Hepatic stellate cell (primary cell): ENCODE measurements at regions not wholly inside any gene's neighbourhood (a gene's known extent, or its start where the extent isn't known, plus 50 kb on each side); places are given as distances from the start of the nearest gene placed in this dataset.
"Not testable (repeated sequence)": the region's sequence is repeated elsewhere in the genome, so short reads cannot be mapped to it uniquely, and the experiment has no call there.

ENCODE experiments used
- DNase-seq: peaks from one replicate; pipeline ENCODE4 v3.0.0; 2011; ENCODE audit warnings: low spot score

GRCh38 chr13:81244011-81244410 lies 903.1 kb upstream of the SPRY2 start:
- no peak for DNase-seq

- no peak for DNase-seq
Measured at GRCh38 chr13:81230386-81230785, 889.5 kb upstream of the SPRY2 start.

- DNase-seq: not testable (repeated sequence)
Measured at GRCh38 chr13:81226830-81227229, 885.9 kb upstream of the SPRY2 start.

GRCh38 chr13:81224209-81224833 lies 883.4 kb upstream of the SPRY2 start:
- DNase-seq: no peak

- DNase-seq: no peak
Measured at GRCh38 chr13:81223778-81224177, 882.9 kb upstream of the SPRY2 start.

DNA sequence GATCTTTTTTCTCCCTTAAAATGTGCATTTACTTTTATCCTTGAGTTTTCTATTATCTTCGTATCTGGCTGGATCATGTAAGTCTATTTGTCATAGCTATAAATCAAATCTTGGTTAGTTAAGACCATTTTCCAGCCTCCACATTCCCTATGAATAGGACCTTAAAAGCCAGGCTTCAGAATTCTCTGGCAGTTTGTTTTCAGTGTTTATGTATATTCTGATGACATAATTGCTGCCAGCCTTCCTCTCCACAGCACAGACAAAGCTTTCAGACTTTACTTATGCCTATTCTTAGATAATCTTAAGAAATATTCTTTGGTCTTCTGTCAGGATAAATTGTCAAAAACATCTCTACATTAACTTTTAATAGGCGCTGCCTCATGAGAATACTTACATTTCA lies 870.8 kb upstream of the SPRY2 start:
- no peak for DNase-seq

DNA sequence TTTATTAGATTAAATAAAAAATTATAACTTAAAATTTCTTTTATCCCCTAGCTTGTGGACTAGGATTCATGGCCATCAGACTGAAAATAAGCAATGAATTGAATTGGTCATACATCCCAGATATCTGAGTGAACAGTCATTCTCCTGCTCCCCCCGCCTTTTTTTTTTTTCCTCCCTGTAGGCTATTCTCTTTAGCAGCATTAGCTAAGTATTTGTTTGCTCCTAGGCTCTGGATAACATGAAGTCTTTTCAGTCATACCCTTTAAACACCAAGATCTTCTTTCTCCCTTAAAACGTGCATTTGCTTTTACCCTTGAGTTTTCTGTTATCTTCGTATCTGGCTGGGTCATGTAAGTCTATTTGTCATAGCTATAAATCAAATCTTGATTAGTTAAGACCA lies 866.7 kb upstream of the SPRY2 start:
- peak; percentile 4 for DNase-seq

GRCh38 chr13:81207231-81207630 lies 866.3 kb upstream of the SPRY2 start:
- no peak for DNase-seq

DNA sequence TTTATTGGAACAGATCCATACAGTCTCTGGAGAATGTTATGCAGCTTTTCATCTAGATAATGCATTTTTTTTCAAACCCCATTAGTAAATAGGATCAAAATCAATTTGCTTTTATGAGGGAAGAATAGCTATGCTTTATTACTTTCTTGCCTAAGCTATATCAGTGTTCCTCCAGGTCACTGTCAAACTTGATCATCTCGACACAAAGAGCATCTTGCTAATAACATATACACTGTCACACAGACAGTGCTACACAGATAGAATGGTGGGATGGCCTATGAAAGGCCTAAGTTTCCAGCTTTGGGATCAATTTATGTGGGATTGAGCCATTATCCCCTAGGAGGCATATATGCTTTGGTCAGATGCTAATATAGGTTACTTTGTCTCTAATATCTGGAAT lies 862.9 kb upstream of the SPRY2 start:
- no peak for DNase-seq

DNA sequence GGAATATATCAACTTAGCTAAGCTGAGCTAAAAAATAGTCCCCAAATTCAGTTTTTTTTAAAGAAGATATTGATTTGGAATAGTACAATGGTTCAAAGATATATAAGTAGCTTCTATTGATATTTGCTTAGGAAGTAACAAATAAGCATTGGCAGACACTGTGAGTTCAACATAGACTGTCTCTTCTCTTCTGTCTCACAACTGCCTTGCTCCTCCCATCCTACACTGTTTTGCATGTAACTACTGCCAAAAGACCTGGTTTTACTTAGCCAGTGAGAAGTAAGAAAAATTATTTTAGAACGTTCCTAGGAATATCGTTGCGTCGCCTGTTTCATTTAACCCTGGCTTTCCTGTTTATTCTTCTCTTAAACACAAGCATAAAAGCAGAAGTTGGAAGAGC lies 859.0 kb upstream of the SPRY2 start:
- no peak for DNase-seq

GRCh38 chr13:81197966-81198365 lies 857.0 kb upstream of the SPRY2 start:
- DNase-seq: no peak

DNA sequence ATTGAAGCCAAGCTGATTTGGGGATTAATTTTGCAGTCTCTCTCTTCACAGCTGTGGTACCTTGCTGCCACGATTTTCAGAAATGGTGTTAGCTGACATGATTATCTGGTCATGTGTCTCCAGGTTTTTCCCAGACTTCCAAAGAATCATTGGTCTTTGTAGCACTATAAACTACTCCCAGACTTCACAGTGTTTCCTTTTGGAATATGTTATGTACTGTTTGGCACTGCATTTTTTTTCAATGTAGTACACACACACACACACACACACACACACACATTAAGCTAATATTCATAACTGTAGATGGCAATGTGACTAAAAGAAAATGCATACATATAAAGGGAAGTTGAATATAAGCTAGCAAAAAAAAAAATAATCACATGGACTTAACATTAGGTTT lies 856.6 kb upstream of the SPRY2 start:
- no peak for DNase-seq

DNA sequence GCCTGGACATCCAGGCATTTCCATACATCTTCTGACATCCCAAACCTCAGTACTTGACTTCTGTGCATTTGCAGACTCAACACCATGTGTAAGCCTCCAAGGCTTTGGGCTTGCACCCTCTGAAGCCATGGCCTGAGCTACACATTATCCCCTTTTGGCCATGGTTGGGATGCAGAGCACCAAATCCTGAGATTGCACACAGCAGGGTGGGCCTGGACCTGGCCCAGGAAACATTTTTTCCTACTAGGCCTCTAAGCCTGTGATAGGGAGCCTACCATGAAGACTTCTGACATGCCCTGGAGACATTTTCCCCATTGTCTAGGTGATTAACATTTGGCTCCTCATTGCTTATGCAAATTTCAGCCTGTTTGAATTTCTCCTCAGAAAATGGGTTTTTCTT lies 853.4 kb upstream of the SPRY2 start:
- no peak for DNase-seq

DNA sequence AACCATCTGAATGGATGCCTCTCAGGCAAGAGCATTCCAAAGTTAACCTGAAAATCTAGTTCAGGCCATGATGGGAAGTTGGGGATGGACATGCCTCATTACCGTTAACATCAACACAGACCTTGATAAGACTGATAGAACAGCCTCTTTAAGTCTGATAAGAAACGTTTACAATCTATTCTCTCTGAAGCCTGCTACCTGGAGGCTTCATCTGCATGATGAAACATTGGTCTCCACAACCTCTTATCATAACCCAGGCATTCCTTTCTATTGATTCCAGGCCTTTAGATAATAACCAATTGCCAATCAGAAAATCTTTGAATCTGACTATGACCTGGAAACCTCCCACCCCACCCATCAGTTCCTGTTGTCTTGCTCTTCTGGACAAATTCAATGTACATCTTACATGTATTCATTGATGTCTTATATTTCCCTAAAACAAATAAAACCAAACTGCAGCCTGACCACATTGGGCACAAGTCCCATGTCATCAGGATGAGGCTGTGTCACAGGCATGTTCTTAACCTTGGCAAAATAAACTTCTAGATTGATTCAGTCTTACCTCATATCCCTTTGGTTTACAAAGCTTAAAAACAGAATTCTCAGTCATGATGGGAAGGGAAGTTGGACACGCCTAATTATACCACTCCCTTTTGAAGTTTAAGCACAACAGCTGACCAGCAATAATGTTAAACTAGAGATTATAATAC lies 843.8 kb upstream of the SPRY2 start:
- no peak for DNase-seq

DNA sequence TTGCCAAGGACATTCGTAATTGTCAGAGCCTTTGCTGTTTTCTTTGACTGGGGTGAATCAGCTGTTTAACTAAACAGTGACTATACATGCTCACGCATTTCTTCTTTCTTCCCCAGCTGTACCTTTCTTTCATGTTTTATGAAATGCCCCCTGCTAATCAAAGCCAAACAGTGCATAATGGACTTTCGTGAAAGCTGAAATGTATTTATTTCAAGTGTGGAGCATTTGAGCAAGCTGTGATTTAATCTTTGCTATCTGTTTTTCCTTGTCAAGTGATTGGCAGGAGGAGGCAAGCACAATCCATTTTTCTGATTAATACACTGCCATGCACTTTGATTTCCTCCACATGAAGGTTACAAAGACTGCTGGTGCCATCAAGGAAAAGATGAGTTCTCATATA lies 831.7 kb upstream of the SPRY2 start:
- no peak for DNase-seq

GRCh38 chr13:81171065-81171647 lies 830.2 kb upstream of the SPRY2 start:
- no peak for DNase-seq

DNA sequence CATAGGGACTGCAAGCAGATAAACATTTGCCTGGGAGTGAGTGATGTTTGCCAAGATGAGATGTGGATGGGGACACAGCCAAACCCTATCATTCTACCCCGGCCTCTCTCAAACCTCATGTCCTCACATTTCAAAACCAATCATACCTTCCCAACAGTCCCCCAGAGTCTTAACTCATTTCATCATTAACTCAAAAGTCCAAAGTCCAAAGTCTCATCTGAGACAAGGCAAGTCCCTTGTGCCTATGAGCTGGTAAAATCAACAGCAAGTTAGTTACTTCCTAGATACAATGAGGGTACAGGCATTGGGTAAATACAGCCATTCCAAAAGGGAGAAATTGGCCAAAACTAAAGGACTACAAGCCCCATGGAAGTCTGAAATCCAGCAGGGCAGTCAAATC lies 822.9 kb upstream of the SPRY2 start:
- not testable (repeated sequence) for DNase-seq

- no peak for DNase-seq
Measured at GRCh38 chr13:81153478-81153877, 812.6 kb upstream of the SPRY2 start.

- no peak for DNase-seq
Measured at GRCh38 chr13:81148822-81149221, 807.9 kb upstream of the SPRY2 start.

- DNase-seq: not testable (repeated sequence)
Measured at GRCh38 chr13:81146576-81146975, 805.6 kb upstream of the SPRY2 start.

DNA sequence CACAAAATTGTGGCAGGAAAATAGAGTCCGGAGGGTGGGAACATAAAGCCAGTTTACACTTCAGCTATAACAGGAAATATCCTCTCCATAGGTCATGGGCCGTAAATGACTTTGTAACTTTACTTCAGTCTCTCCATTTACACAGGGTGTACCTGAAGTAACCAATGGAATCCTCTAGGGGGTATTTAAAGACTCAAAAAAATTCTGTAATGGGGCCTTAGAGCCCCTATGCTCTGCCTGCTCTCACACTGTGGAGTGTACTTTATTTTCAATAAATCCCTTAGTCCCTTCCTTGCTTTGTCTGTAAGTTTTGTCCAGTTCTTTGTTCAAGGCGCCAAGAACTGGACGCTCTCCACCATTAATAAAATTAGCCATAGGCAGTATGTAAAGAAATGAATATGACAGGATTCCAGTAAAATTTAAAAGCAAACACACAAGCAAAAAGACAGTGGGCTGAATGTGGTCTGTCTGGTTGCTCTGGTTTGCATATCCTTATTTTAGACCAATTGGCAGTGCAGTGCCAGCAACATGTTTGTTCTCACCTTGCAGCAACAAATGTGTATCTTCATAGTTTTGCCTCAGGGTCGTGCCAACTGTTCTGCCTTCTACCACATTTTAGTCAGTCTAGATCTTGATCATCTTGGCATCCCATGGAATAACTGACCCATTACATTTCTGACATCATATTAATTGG lies 801.5 kb upstream of the SPRY2 start:
- DNase-seq: no peak

GRCh38 chr13:81140675-81141074 lies 799.7 kb upstream of the SPRY2 start:
- no peak for DNase-seq

DNA sequence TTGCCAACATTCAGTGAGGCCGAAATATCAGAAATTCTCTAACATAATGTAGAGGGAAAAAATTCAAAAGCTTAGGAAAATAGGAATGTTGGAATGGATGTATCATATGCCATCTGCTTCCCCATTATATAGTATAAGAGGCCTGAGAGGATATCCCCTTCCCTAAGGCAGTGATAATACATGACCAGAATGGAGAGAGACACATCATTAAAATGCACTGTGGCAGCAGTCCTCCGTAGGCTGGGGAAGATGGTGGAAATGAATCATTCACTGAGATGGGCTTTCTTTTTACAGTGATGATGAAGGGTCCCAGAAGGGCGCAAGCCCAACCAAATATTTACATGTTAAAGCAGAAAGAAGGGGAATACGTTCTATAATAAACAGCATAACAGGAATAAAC lies 799.1 kb upstream of the SPRY2 start:
- DNase-seq: no peak
